ENCODE measurements at regions not wholly inside any gene's neighbourhood (a gene's known extent, or its start where the extent isn't known, plus 50 kb on each side); places are given as distances from the start of the nearest gene placed in this dataset.

GRCh38 chr15:79765081-79765480 is 131.7 kb downstream of the MTHFS start:
- TF ChIP-seq EZH2 (IDR thresholded peaks at IDR 0.05; ENCODE audit: insufficient read depth, low read length) (no peak), CTCF (IDR thresholded peaks at IDR 0.05; ENCODE audit: insufficient read depth, low read depth, low read length) (no peak)
- peaks cover 10% of the 10 kb centered on the region for H3K9me3 Mint-ChIP-seq (ENCODE audit: unreplicated experiment)
- Histone ChIP-seq H3K27ac (ENCODE audit: low read depth, low read length) (no peak overlapping the region), H3K4me2 (ENCODE audit: low read length) (no peak overlapping the region), H3K9me3 (ENCODE audit: insufficient read depth, low read depth, low read length) (no peaks in the 10 kb centered on the region), H3K9ac (ENCODE audit: low read length) (no peak overlapping the region), H3K4me1 (ENCODE audit: insufficient read depth, low read length) (no peaks in the 10 kb centered on the region), H3K27me3 (ENCODE audit: insufficient read depth, low read length) (no peaks in the 10 kb centered on the region), H4K20me1 (ENCODE audit: insufficient read depth, low read length) (no peaks in the 10 kb centered on the region), H2AFZ (ENCODE audit: low read depth, low read length) (no peak overlapping the region), H3K36me3 (ENCODE audit: insufficient read depth, low read length) (no peaks in the 10 kb centered on the region), H3K4me3 (ENCODE audit: insufficient read depth, low read depth, low read length) (no peak overlapping the region), H3K79me2 (ENCODE audit: insufficient read depth, low read length) (no peaks in the 10 kb centered on the region)
- H3K27ac Mint-ChIP-seq (ENCODE audit: unreplicated experiment): no peak overlapping the region
- H3K27me3 Mint-ChIP-seq (ENCODE audit: low read depth, unreplicated experiment): no peaks in the 10 kb centered on the region
- H3K4me1 Mint-ChIP-seq (ENCODE audit: low read depth, unreplicated experiment): no peaks in the 10 kb centered on the region
- H3K36me3 Mint-ChIP-seq (ENCODE audit: low read depth, unreplicated experiment): no peaks in the 10 kb centered on the region
- peak; percentile 2 for DNase-seq (ENCODE audit: low read depth)
- no peak for FAIRE-seq
- no peak overlapping the region for H3K4me3 Mint-ChIP-seq (ENCODE audit: unreplicated experiment)

- H3K36me3 ChIP-seq (ENCODE audit: insufficient read depth, low read length): no peaks in the 10 kb centered on the region
- no peak for DNase-seq (ENCODE audit: low read depth)
- TF ChIP-seq CTCF (IDR thresholded peaks at IDR 0.05; ENCODE audit: insufficient read depth, low read depth, low read length): no peak
- no peak for TF ChIP-seq EZH2 (IDR thresholded peaks at IDR 0.05; ENCODE audit: insufficient read depth, low read length)
- FAIRE-seq: no peak
- no peaks in the 10 kb centered on the region for H3K27me3 ChIP-seq (ENCODE audit: insufficient read depth, low read length)
- H3K79me2 ChIP-seq (ENCODE audit: insufficient read depth, low read length): no peaks in the 10 kb centered on the region
- H3K9me3 Mint-ChIP-seq (ENCODE audit: unreplicated experiment): peaks cover 3% of the 10 kb centered on the region
- no peaks in the 10 kb centered on the region for H4K20me1 ChIP-seq (ENCODE audit: insufficient read depth, low read length)
- no peaks in the 10 kb centered on the region for H3K4me1 ChIP-seq (ENCODE audit: insufficient read depth, low read length)
- H2AFZ ChIP-seq (ENCODE audit: low read depth, low read length): no peak overlapping the region
- H3K4me1 Mint-ChIP-seq (ENCODE audit: low read depth, unreplicated experiment): no peaks in the 10 kb centered on the region
- no peak overlapping the region for H3K4me3 Mint-ChIP-seq (ENCODE audit: unreplicated experiment)
- H3K4me3 ChIP-seq (ENCODE audit: insufficient read depth, low read depth, low read length): no peak overlapping the region
- H3K27ac Mint-ChIP-seq (ENCODE audit: unreplicated experiment): no peak overlapping the region
- no peak overlapping the region for H3K27ac ChIP-seq (ENCODE audit: low read depth, low read length)
- no peak overlapping the region for H3K4me2 ChIP-seq (ENCODE audit: low read length)
- H3K36me3 Mint-ChIP-seq (ENCODE audit: low read depth, unreplicated experiment): no peaks in the 10 kb centered on the region
- H3K9ac ChIP-seq (ENCODE audit: low read length): no peak overlapping the region
- no peaks in the 10 kb centered on the region for H3K27me3 Mint-ChIP-seq (ENCODE audit: low read depth, unreplicated experiment)
- no peaks in the 10 kb centered on the region for H3K9me3 ChIP-seq (ENCODE audit: insufficient read depth, low read depth, low read length)
Measured at GRCh38 chr15:79769069-79769481, 127.7 kb downstream of the MTHFS start.

GRCh38 chr15:79769933-79770759 is 126.7 kb downstream of the MTHFS start:
- DNase-seq (ENCODE audit: low read depth): no peak
- Histone ChIP-seq H3K4me3 (ENCODE audit: insufficient read depth, low read depth, low read length) (no peak overlapping the region), H2AFZ (ENCODE audit: low read depth, low read length) (no peak overlapping the region), H3K4me1 (ENCODE audit: insufficient read depth, low read length) (no peaks in the 10 kb centered on the region), H3K27me3 (ENCODE audit: insufficient read depth, low read length) (no peaks in the 10 kb centered on the region), H3K4me2 (ENCODE audit: low read length) (no peak overlapping the region), H3K27ac (ENCODE audit: low read depth, low read length) (no peak overlapping the region), H3K9me3 (ENCODE audit: insufficient read depth, low read depth, low read length) (no peaks in the 10 kb centered on the region), H3K79me2 (ENCODE audit: insufficient read depth, low read length) (no peaks in the 10 kb centered on the region), H3K36me3 (ENCODE audit: insufficient read depth, low read length) (no peaks in the 10 kb centered on the region), H3K9ac (ENCODE audit: low read length) (no peak overlapping the region), H4K20me1 (ENCODE audit: insufficient read depth, low read length) (no peaks in the 10 kb centered on the region)
- Mint-ChIP-seq H3K4me1 (ENCODE audit: low read depth, unreplicated experiment) (no peaks in the 10 kb centered on the region), H3K4me3 (ENCODE audit: unreplicated experiment) (no peak overlapping the region), H3K36me3 (ENCODE audit: low read depth, unreplicated experiment) (no peaks in the 10 kb centered on the region), H3K9me3 (ENCODE audit: unreplicated experiment) (peaks cover 3% of the 10 kb centered on the region), H3K27me3 (ENCODE audit: low read depth, unreplicated experiment) (no peaks in the 10 kb centered on the region), H3K27ac (ENCODE audit: unreplicated experiment) (no peak overlapping the region)
- no peak for TF ChIP-seq CTCF (IDR thresholded peaks at IDR 0.05; ENCODE audit: insufficient read depth, low read depth, low read length)
- no peak for TF ChIP-seq EZH2 (IDR thresholded peaks at IDR 0.05; ENCODE audit: insufficient read depth, low read length)
- FAIRE-seq: no peak
